ENCODE measurements at regions not wholly inside any gene's neighbourhood (a gene's known extent, or its start where the extent isn't known, plus 50 kb on each side); places are given as distances from the start of the nearest gene placed in this dataset.

DNA sequence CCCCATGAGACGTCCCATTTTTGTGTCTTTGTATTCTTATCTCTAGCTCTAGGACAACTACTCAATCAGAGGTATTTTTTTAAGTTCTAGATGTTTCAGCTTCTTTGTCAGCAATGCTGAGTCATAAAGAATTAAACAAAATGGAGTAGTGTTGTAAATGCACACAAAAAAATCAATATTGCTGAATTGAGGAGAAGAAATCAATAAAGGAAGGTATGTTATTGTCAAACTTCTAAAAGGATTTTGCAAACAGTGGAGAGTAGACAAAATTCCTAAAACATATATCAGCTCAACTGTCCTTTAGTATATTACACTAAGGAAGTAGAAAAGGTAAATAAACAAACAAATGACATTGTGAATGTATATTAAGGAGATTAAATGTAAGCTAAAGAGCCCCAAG, 726.1 kb upstream of the NRXN1 start:
- no peak overlapping the region for H3K4me3 ChIP-seq (ENCODE audit: low read length)
- intact Hi-C loops (cut with DNase I): no loop called here
- H3K4me1 ChIP-seq (ENCODE audit: control insufficient read depth, insufficient read depth, low read length): no peaks in the 10 kb centered on the region
- no peak overlapping the region for H3K27ac ChIP-seq (ENCODE audit: low read length)
- ATAC-seq: no peak
- no peaks in the 10 kb centered on the region for H3K27me3 ChIP-seq (ENCODE audit: control insufficient read depth, insufficient read depth)
- no peaks in the 10 kb centered on the region for H3K9me3 ChIP-seq (ENCODE audit: control insufficient read depth, low read length)
- 66% methylated on average over 1 of the region's 1 CpG for WGBS
- no peak for DNase-seq

- no peak for ATAC-seq
- Histone ChIP-seq H3K4me1 (ENCODE audit: control insufficient read depth, insufficient read depth, low read length) (no peaks in the 10 kb centered on the region), H3K27ac (ENCODE audit: low read length) (no peak overlapping the region), H3K9me3 (ENCODE audit: control insufficient read depth, low read length) (no peaks in the 10 kb centered on the region), H3K27me3 (ENCODE audit: control insufficient read depth, insufficient read depth) (no peaks in the 10 kb centered on the region), H3K4me3 (ENCODE audit: low read length) (no peak overlapping the region)
- intact Hi-C loops (cut with DNase I): no loop called here
- no peak for DNase-seq
- 84% methylated on average over 1 of the region's 1 CpG for WGBS
Observed at GRCh38 chr2:51734115-51734514, 702.2 kb upstream of the NRXN1 start.

GRCh38 chr2:51723691-51724090, 691.8 kb upstream of the NRXN1 start:
- no peak for DNase-seq
- no peak overlapping the region for H3K4me3 ChIP-seq (ENCODE audit: low read length)
- ATAC-seq: no peak
- no peaks in the 10 kb centered on the region for H3K9me3 ChIP-seq (ENCODE audit: control insufficient read depth, low read length)
- H3K4me1 ChIP-seq (ENCODE audit: control insufficient read depth, insufficient read depth, low read length): no peaks in the 10 kb centered on the region
- H3K27me3 ChIP-seq (ENCODE audit: control insufficient read depth, insufficient read depth): no peaks in the 10 kb centered on the region
- intact Hi-C loops (cut with DNase I): no loop called here
- WGBS: 0% methylated on average over 1 of the region's 1 CpG
- no peak overlapping the region for H3K27ac ChIP-seq (ENCODE audit: low read length)

- intact Hi-C loops (cut with DNase I): no loop called here
- no peak overlapping the region for H3K27ac ChIP-seq (ENCODE audit: low read length)
- H3K4me3 ChIP-seq (ENCODE audit: low read length): no peak overlapping the region
- H3K4me1 ChIP-seq (ENCODE audit: control insufficient read depth, insufficient read depth, low read length): no peaks in the 10 kb centered on the region
- 73% methylated on average over 1 of the region's 1 CpG for WGBS
- H3K9me3 ChIP-seq (ENCODE audit: control insufficient read depth, low read length): no peaks in the 10 kb centered on the region
- no peaks in the 10 kb centered on the region for H3K27me3 ChIP-seq (ENCODE audit: control insufficient read depth, insufficient read depth)
- ATAC-seq (no peak), DNase-seq (no peak)
Observed at GRCh38 chr2:51722311-51722710, 690.4 kb upstream of the NRXN1 start.

DNA sequence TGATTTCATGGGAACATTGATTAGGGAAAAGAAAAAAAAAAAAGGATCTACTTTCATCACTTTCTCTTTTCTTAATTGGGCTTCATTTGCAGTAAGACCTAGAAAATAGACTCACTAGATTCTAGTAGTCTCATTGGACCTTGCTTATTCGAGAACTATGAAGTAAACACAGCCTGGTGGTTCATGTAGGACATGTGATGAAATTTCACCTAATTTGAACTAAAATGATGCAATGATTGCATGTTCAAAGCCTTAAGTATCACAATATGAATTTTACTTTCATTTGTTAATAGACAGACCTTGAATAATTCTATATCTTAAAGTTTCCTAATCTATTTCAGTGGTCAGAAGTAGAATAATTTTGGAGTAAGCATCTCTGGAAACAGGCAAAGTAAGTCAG, 688.9 kb upstream of the NRXN1 start:
- Histone ChIP-seq H3K27ac (ENCODE audit: low read length) (no peak overlapping the region), H3K9me3 (ENCODE audit: control insufficient read depth, low read length) (no peaks in the 10 kb centered on the region), H3K4me1 (ENCODE audit: control insufficient read depth, insufficient read depth, low read length) (no peaks in the 10 kb centered on the region), H3K27me3 (ENCODE audit: control insufficient read depth, insufficient read depth) (no peaks in the 10 kb centered on the region), H3K4me3 (ENCODE audit: low read length) (no peak overlapping the region)
- 71% methylated on average over 1 of the region's 1 CpG for WGBS
- intact Hi-C loops (cut with DNase I): no loop called here
- DNase-seq: no peak
- ATAC-seq: no peak

DNA sequence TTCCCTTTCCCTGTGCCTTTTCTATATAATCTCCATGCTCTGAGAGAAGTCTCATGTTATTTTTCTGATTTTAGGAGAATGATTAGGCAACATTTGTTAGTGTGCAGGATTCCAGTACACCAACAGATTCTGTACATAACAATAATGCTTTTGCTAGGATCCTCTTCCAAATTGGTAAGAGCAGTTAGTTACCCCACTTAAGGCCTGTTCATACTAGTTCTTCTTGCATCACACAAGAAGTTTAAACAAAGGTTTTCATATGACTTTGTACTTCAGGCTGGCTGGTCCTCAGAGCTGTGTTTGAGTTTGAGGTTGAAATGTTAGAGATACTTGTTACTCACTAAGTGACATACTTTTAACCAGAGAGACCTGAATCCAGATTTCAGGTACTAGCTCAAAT, 686.9 kb upstream of the NRXN1 start:
- intact Hi-C loops (cut with DNase I): no loop called here
- DNase-seq (no peak), ATAC-seq (no peak)
- H3K9me3 ChIP-seq (ENCODE audit: control insufficient read depth, low read length): no peaks in the 10 kb centered on the region
- no peaks in the 10 kb centered on the region for H3K4me1 ChIP-seq (ENCODE audit: control insufficient read depth, insufficient read depth, low read length)
- H3K27me3 ChIP-seq (ENCODE audit: control insufficient read depth, insufficient read depth): no peaks in the 10 kb centered on the region
- H3K27ac ChIP-seq (ENCODE audit: low read length): no peak overlapping the region
- no peak overlapping the region for H3K4me3 ChIP-seq (ENCODE audit: low read length)

GRCh38 chr2:51717312-51717711, 685.4 kb upstream of the NRXN1 start:
- Histone ChIP-seq H3K4me1 (ENCODE audit: control insufficient read depth, insufficient read depth, low read length) (no peaks in the 10 kb centered on the region), H3K27me3 (ENCODE audit: control insufficient read depth, insufficient read depth) (no peaks in the 10 kb centered on the region), H3K4me3 (ENCODE audit: low read length) (no peak overlapping the region), H3K9me3 (ENCODE audit: control insufficient read depth, low read length) (no peaks in the 10 kb centered on the region), H3K27ac (ENCODE audit: low read length) (no peak overlapping the region)
- WGBS: 91% methylated on average over 3 of the region's 3 CpGs
- intact Hi-C loops (cut with DNase I): no loop called here
- ATAC-seq: no peak
- no peak for DNase-seq

- 67% methylated on average over 3 of the region's 3 CpGs for WGBS
- Histone ChIP-seq H3K27me3 (ENCODE audit: control insufficient read depth, insufficient read depth) (no peaks in the 10 kb centered on the region), H3K9me3 (ENCODE audit: control insufficient read depth, low read length) (no peaks in the 10 kb centered on the region), H3K4me3 (ENCODE audit: low read length) (no peak overlapping the region), H3K27ac (ENCODE audit: low read length) (no peak overlapping the region), H3K4me1 (ENCODE audit: control insufficient read depth, insufficient read depth, low read length) (no peaks in the 10 kb centered on the region)
- ATAC-seq (no peak), DNase-seq (no peak)
- intact Hi-C loops (cut with DNase I): no loop called here
Observed at GRCh38 chr2:51711766-51712165, 679.8 kb upstream of the NRXN1 start.

DNA sequence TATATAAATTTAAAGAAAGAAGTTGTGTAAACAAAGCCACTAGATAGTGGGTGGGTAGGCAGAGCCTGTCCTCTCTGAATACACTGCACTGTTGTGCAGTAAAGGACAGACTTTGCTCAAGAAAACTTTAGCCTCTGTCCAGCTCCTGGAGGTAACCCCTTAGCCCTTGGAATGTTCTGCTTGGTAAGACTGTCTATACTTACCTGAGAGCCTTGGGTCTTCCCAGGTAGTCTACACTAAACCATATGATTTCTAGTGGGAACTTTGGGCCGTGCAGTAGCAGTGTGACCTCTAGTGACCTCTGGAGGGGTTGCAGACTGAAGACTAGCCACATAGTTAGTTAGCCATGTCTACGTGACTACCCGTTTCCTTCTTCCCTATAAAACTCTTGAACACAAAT, 678.3 kb upstream of the NRXN1 start:
- WGBS: 67% methylated on average over 3 of the region's 3 CpGs
- no peak overlapping the region for H3K27ac ChIP-seq (ENCODE audit: low read length)
- H3K9me3 ChIP-seq (ENCODE audit: control insufficient read depth, low read length): no peaks in the 10 kb centered on the region
- no peak for DNase-seq
- intact Hi-C loops (cut with DNase I): no loop called here
- H3K27me3 ChIP-seq (ENCODE audit: control insufficient read depth, insufficient read depth): no peaks in the 10 kb centered on the region
- H3K4me1 ChIP-seq (ENCODE audit: control insufficient read depth, insufficient read depth, low read length): no peaks in the 10 kb centered on the region
- H3K4me3 ChIP-seq (ENCODE audit: low read length): no peak overlapping the region
- ATAC-seq: no peak

DNA sequence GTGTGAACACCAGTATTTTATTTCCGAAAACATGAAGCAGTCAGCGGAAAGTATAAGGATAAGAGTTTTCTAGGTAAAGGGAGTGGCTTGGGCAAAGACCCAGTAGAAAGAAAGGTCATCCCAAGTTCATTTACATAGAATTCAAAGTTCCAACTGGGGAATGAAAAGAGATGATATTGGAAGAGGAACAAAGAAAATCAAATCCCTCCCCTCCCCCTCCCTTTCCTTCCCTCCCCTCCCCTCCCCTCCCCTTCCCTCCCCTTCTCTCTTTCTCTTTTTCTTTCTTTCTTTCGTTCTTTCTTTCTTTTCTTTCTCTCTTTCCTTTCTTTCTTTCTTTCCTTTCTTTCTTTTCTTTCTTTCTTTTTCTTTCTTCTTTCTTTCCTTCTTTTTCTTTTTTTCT, 675.7 kb upstream of the NRXN1 start:
- Histone ChIP-seq H3K27ac (ENCODE audit: low read length) (no peak overlapping the region), H3K9me3 (ENCODE audit: control insufficient read depth, low read length) (no peaks in the 10 kb centered on the region), H3K27me3 (ENCODE audit: control insufficient read depth, insufficient read depth) (no peaks in the 10 kb centered on the region), H3K4me1 (ENCODE audit: control insufficient read depth, insufficient read depth, low read length) (no peaks in the 10 kb centered on the region), H3K4me3 (ENCODE audit: low read length) (no peak overlapping the region)
- DNase-seq (no peak), ATAC-seq (no peak)
- WGBS: 91% methylated on average over 3 of the region's 3 CpGs
- intact Hi-C loops (cut with DNase I): no loop called here

- ATAC-seq: no peak
- H3K9me3 ChIP-seq (ENCODE audit: control insufficient read depth, low read length): no peaks in the 10 kb centered on the region
- no peak for DNase-seq
- H3K4me1 ChIP-seq (ENCODE audit: control insufficient read depth, insufficient read depth, low read length): no peaks in the 10 kb centered on the region
- no peak overlapping the region for H3K4me3 ChIP-seq (ENCODE audit: low read length)
- intact Hi-C loops (cut with DNase I): no loop called here
- WGBS: 45% methylated on average over 3 of the region's 3 CpGs
- no peak overlapping the region for H3K27ac ChIP-seq (ENCODE audit: low read length)
- no peaks in the 10 kb centered on the region for H3K27me3 ChIP-seq (ENCODE audit: control insufficient read depth, insufficient read depth)
Observed at GRCh38 chr2:51706220-51706619, 674.3 kb upstream of the NRXN1 start.

- ATAC-seq: no peak
- H3K4me3 ChIP-seq (ENCODE audit: low read length): no peak overlapping the region
- no peaks in the 10 kb centered on the region for H3K27me3 ChIP-seq (ENCODE audit: control insufficient read depth, insufficient read depth)
- H3K4me1 ChIP-seq (ENCODE audit: control insufficient read depth, insufficient read depth, low read length): no peaks in the 10 kb centered on the region
- no peak overlapping the region for H3K27ac ChIP-seq (ENCODE audit: low read length)
- no peak for DNase-seq
- intact Hi-C loops (cut with DNase I): no loop called here
- 80% methylated on average over 1 of the region's 1 CpG for WGBS
- H3K9me3 ChIP-seq (ENCODE audit: control insufficient read depth, low read length): no peaks in the 10 kb centered on the region
Observed at GRCh38 chr2:51705417-51705816, 673.5 kb upstream of the NRXN1 start.
